K562 (cell line): ENCODE measurements at regions not wholly inside any gene's neighbourhood (a gene's known extent, or its start where the extent isn't known, plus 50 kb on each side); places are given as distances from the start of the nearest gene placed in this dataset.

Source experiments
- ATAC-seq: fragments of 200-7000 bp; cut with Tn5 transposase; 3 replicates; pipeline ENCODE4 v1.9.1; 2020; ENCODE audit warnings: moderate library complexity
- BruUV-seq: library from RNA; stranded (reverse); fragments of 400-500 nt; replicated peaks from 2 replicates; lab custom pipeline; 2021; lab: Mats Ljungman, UMichigan
- CTCF ChIA-PET: fragments of 300-600 bp; formaldehyde crosslinking; extraction: SDS; loops from one replicate; lab custom pipeline; 2021; ENCODE audit warnings: low intra/inter-chr PET ratio; lab: Yijun Ruan, JAX
- POLR2A ChIA-PET: fragments of 300-600, 350-650 bp; sonication (Branson Sonifier 250); formaldehyde crosslinking; extraction: SDS; loops from one replicate; lab custom pipeline; 2021; ENCODE audit warnings: antibody characterized with exemption, inconsistent platforms; lab: Yijun Ruan, JAX
- DNase-seq, 4 experiments: peaks; one replicate each; pipeline versions ENCODE4 v3.0.0 to v3.0.0-alpha.2; 2011 to 2018; ENCODE audit warnings: low spot score in 3 of 4, mixed read lengths in 3 of 4; ENCODE audit errors: extremely low read depth in 1 of 4
- FAIRE-seq: peaks from 2 replicates; lab custom pipeline; 2011; peaks lifted over from hg19 to GRCh38; lab: Jason Lieb, UNC
- H2AFZ ChIP-seq: 2 replicates; pipeline ENCODE4 v1.6.0; 2011; ENCODE audit warnings: low read depth, low read length, control low read depth, inconsistent platforms
- H3K27ac ChIP-seq: fragments of 200-600 bp; 3 replicates; pipeline ENCODE4 v1.8.0; 2011; ENCODE audit warnings: low read depth, mild to moderate bottlenecking, control low read depth, inconsistent platforms, low read length, moderate library complexity, mixed read lengths; ENCODE audit errors: extremely low read depth
- H3K27me3 ChIP-seq, 2 experiments: fragments of 300-600 bp in 1 of 2; 2 replicates in 1 of 2; 3 replicates in 1 of 2; pipeline versions ENCODE4 v1.6.0 to v1.8.0; 2011; ENCODE audit warnings: inconsistent platforms in 2 of 2, low read length in 2 of 2, mild to moderate bottlenecking in 1 of 2, mixed read lengths in 1 of 2, moderate library complexity in 1 of 2; ENCODE audit not compliant: control insufficient read depth in 2 of 2, insufficient read depth in 2 of 2
- H3K36me3 ChIP-seq: fragments of 300-600 bp; 3 replicates; pipeline ENCODE4 v1.8.0; 2011; ENCODE audit warnings: mild to moderate bottlenecking, low read length, inconsistent platforms; ENCODE audit not compliant: control insufficient read depth, insufficient read depth
- H3K4me1 ChIP-seq, 2 experiments: fragments of 200-600 bp in 1 of 2; replicated peaks in 1 of 2; 2 replicates in 1 of 2; 3 replicates in 1 of 2; pipeline versions ENCODE4 v1.5.1 to v1.8.0; 2011; ENCODE audit warnings: inconsistent platforms in 2 of 2, low read length in 2 of 2, mild to moderate bottlenecking in 1 of 2, mixed read lengths in 1 of 2, moderate library complexity in 1 of 2; ENCODE audit not compliant: control insufficient read depth in 2 of 2, insufficient read depth in 2 of 2
- H3K4me2 ChIP-seq: 2 replicates; pipeline ENCODE4 v1.6.1; 2011; ENCODE audit warnings: low read length, control low read depth, inconsistent platforms, mixed read lengths; ENCODE audit not compliant: insufficient read depth
- H3K4me3 ChIP-seq: fragments of 200-600 bp; sonication (generic), shearing (Covaris generic); 2 replicates; pipeline ENCODE4 v1.5.1; 2016; ENCODE audit warnings: control low read depth, inconsistent platforms
- H3K79me2 ChIP-seq: fragments of 200-600 bp; 3 replicates; pipeline ENCODE4 v1.8.0; 2011; ENCODE audit warnings: low read length, inconsistent platforms; ENCODE audit not compliant: control insufficient read depth, insufficient read depth
- H3K9ac ChIP-seq, 2 experiments: 2 replicates each; pipeline versions ENCODE4 v1.6.0 to v1.6.1; 2011; ENCODE audit warnings: low read depth in 2 of 2, low read length in 2 of 2, control low read depth in 1 of 2, inconsistent platforms in 1 of 2, mild to moderate bottlenecking in 1 of 2, mixed read lengths in 1 of 2; ENCODE audit not compliant: insufficient read depth in 1 of 2
- H3K9me1 ChIP-seq: one replicate; pipeline ENCODE4 v1.6.0; 2011; ENCODE audit warnings: inconsistent platforms, mild to moderate bottlenecking, low read length, moderate library complexity; ENCODE audit not compliant: control insufficient read depth, insufficient read depth
- H3K9me3 ChIP-seq: replicated peaks from 2 replicates; pipeline ENCODE4 v1.5.1; 2011; ENCODE audit warnings: low read depth, low read length, inconsistent platforms; ENCODE audit not compliant: control insufficient read depth, insufficient read depth
- H4K20me1 ChIP-seq: replicated peaks from 2 replicates; pipeline ENCODE4 v1.6.1; 2011; ENCODE audit warnings: low read length, inconsistent platforms, mixed read lengths; ENCODE audit not compliant: control insufficient read depth, insufficient read depth
- BCL6 ChIP-seq: fragments of 250-450 bp; sonication (Bioruptor Pico); IDR thresholded peaks from 2 replicates; pipeline ENCODE4 v1.4.0; 2020
- HEY1 ChIP-seq: fragments of 250-450 bp; sonication (Bioruptor Pico); IDR thresholded peaks from 2 replicates; pipeline ENCODE4 v1.5.0; 2020; ENCODE audit warnings: mild to moderate bottlenecking, moderate library complexity, borderline replicate concordance
- HNRNPH1 ChIP-seq: fragments of 200-400 bp; formaldehyde crosslinking; optimal IDR thresholded peaks from 2 replicates; pipeline ENCODE3; 2017; ENCODE audit warnings: low read depth, mild to moderate bottlenecking, low read length, moderate library complexity
- MIER1 ChIP-seq: fragments of 450-650 bp; IDR thresholded peaks from 2 replicates; pipeline ENCODE4 v1.6.1; 2016; ENCODE audit warnings: antibody characterized with exemption, mild to moderate bottlenecking, low read depth
- MTA3 ChIP-seq: fragments of 450-650 bp; formaldehyde crosslinking; IDR thresholded peaks from 2 replicates; pipeline ENCODE4 v1.6.1; 2017; ENCODE audit warnings: mild to moderate bottlenecking, borderline replicate concordance
- NCOA1 ChIP-seq: fragments of 450-650 bp; IDR thresholded peaks from 2 replicates; pipeline ENCODE4 v1.6.1; 2016; ENCODE audit warnings: low read depth
- NFYB ChIP-seq: IDR thresholded peaks from 2 replicates; pipeline ENCODE4 v1.6.1; 2011; ENCODE audit warnings: mild to moderate bottlenecking, moderate library complexity; ENCODE audit not compliant: insufficient read length; ENCODE audit errors: extremely low read depth
- PCBP2 ChIP-seq: fragments of 200-400 bp; formaldehyde crosslinking; IDR thresholded peaks from 2 replicates; pipeline ENCODE4 v1.6.1; 2018; ENCODE audit warnings: low read length, low read depth, mild to moderate bottlenecking, moderate library complexity; ENCODE audit not compliant: poor library complexity, severe bottlenecking
- ZNF609 ChIP-seq: sonication (generic); formaldehyde crosslinking; IDR thresholded peaks from 2 replicates; pipeline ENCODE4 v1.8.1; 2023; ENCODE audit warnings: missing genetic modification reagents, mild to moderate bottlenecking, borderline replicate concordance
- WGBS: fragments of 100-300 bp; shearing (Covaris generic); methylation state at CpG from one replicate; pipeline ENCODE4 v1.1.6; 2016; ENCODE audit warnings: low coverage, mixed read lengths; ENCODE audit not compliant: insufficient coverage; ENCODE audit errors: missing lambda C conversion rate; 5-methylcytosine and 5-hydroxymethylcytosine counted together
- in situ Hi-C: fragments of 300-500 bp; cut with MboI; formaldehyde crosslinking; loops from 4 replicates; pipeline ENCODE4 v1.15.0; 2018; ENCODE audit warnings: inconsistent platforms, mixed read lengths
- intact Hi-C: fragments of 100-400 bp; cut with micrococcal nuclease; formaldehyde crosslinking; loops from 2 replicates; pipeline ENCODE4 v1.14.2; 2022

GRCh38 chr1:199279872-199280645 lies 641.2 kb downstream of the PTPRC start:
- Histone ChIP-seq H2AFZ (no peak overlapping the region), H3K27ac (no peak overlapping the region), H3K4me3 (no peak overlapping the region), H3K9me3 (no peaks in the 10 kb centered on the region; the same call in 1 of the 2 replicates), H3K79me2 (no peaks in the 10 kb centered on the region), H3K4me2 (no peak overlapping the region), H3K27me3 (no peaks in the 10 kb centered on the region), H3K9me1 (no peaks in the 10 kb centered on the region), H4K20me1 (no peaks in the 10 kb centered on the region), H3K4me1 (no peaks in the 10 kb centered on the region), H3K36me3 (no peaks in the 10 kb centered on the region), H3K9ac (no peak overlapping the region)
- POLR2A ChIA-PET = no interaction called here
- in situ Hi-C loops (no loop called here), intact Hi-C loops (no loop called here)
- no peak for ATAC-seq
- WGBS = 0% methylated on average over 3 of the region's 3 CpGs
- no peak for FAIRE-seq
- no TSS peak for BruUV-seq
- TF ChIP-seq MIER1 (no peak), NCOA1 (no peak), BCL6 (CRISPR knock-in tag) (no peak), HEY1 (CRISPR knock-in tag) (no peak), NFYB (no peak), MTA3 (no peak), PCBP2 (no peak), ZNF609 (CRISPR knock-in tag) (no peak), HNRNPH1 (no peak)
- CTCF ChIA-PET = no interaction called here
- no peak for DNase-seq
